GM19395 (cell line): ENCODE measurements at regions not wholly inside any gene's neighbourhood (a gene's known extent, or its start where the extent isn't known, plus 50 kb on each side); places are given as distances from the start of the nearest gene placed in this dataset.
"Not testable (repeated sequence)": the region's sequence is repeated elsewhere in the genome, so short reads cannot be mapped to it uniquely, and the experiment has no call there.

Experiments
- ATAC-seq: cut with Tn5 transposase; IDR thresholded peaks from one replicate; pipeline ENCODE4 v1.9.1; 2021; ENCODE audit warnings: mild to moderate bottlenecking, moderate library complexity; ENCODE audit not compliant: unreplicated experiment

- no peak for ATAC-seq
Observed at GRCh38 chr12:115303723-115304309, 619.8 kb upstream of the TBX3 start.

- no peak for ATAC-seq
Observed at GRCh38 chr12:115297445-115297844, 613.5 kb upstream of the TBX3 start.

- ATAC-seq, result no peak
Observed at GRCh38 chr12:115296613-115297198, 612.7 kb upstream of the TBX3 start.

DNA sequence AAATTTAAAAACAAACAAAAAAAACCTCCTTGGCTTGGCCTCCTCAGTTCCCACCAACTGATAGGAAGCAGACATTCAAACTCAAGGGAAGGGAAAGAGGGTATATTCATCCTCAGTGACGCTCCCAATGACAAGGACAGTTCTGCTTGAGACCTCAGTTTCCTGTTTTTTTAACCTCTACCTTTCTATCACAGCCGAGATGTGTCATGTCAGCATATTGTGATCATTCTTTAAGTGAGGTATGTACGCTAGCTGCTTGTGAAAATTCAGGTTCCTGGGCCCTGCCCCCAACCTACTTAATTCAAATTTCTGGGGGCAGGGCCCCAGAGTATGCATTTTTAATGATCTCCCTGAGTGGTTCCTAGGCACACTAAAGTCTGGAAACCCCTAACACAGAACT lies 611.9 kb upstream of the TBX3 start:
- ATAC-seq, result no peak

- ATAC-seq, result no peak
Observed at GRCh38 chr12:115294453-115295133, 610.6 kb upstream of the TBX3 start.

DNA sequence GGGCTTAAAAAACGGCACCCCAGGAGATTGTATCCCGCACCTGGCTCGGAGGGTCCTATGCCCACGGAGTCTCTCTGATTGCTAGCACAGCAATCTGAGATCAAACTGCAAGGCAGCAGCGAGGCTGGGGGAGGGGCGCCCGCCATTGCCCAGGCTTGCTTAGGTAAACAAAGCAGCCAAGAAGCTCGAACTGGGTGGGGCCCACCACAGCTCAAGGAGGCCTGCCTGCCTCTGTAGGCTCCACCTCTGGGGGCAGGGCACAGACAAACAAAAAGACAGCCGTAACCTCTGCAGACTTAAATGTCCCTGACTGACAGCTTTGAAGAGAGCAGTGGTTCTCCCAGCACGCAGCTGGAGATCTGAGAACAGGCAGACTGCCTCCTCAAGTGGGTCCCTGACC lies 601.5 kb upstream of the TBX3 start:
- ATAC-seq, result not testable (repeated sequence)

- ATAC-seq, result no peak
Observed at GRCh38 chr12:115273456-115273855, 589.5 kb upstream of the TBX3 start.

DNA sequence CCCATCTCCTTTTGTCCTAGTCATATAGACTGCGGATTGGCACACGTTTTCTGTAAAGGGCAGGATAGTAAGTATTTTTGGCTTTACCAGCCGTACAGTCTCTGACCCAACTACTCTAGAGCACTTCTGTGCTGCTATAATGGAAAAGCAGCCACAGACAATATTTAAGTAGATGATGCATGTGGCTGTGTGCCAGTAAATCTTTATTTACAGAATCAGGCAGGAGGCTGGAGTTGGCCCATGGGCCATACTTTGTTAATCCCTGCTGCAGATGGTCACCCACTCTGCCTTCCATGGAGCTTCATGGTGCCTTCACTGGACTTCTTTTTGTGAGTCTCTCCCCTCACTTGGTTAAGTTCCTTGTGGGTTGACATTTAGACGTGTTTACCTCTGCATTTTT lies 584.5 kb upstream of the TBX3 start:
- no peak for ATAC-seq

DNA sequence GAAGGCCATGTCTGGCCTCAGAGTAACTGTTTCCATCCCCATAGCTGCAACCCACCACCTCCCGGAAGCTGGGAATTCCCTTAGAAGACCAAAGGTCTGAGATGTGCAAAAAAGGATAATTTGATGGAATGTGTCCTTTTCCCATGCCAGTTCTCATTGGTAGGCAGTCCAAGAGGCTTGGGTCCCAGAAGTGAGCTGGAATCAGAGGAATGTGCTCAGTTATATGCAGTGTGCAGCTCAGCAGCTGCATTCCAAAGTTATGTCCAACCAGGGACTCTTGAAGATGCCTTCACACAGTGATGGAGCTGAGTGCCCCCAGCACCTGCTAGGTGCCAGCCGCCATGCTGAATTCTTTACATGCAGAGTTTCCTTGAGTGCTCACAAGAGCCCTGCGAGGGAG lies 583.9 kb upstream of the TBX3 start:
- ATAC-seq, result no peak

DNA sequence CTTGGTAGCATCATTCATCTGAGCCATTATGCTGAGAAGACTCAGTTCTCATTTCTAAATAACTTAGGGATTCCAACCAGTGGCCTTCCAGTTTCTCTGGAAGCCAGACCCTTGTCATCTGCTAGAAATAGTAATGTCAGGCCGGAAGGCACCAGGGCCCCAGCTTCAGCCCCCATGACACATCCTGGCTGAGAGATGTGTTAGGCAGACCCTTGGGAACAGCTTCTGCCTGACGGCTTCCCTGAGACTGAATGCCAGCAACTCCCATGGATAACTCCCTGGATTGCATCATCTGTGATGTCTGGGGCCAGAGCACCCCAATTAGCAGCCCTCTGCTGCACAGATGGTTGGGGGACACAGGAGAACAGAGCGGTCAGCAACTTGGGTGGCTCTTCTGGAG lies 583.5 kb upstream of the TBX3 start:
- no peak for ATAC-seq

GRCh38 chr12:115264605-115265004 lies 580.6 kb upstream of the TBX3 start:
- ATAC-seq, result no peak

DNA sequence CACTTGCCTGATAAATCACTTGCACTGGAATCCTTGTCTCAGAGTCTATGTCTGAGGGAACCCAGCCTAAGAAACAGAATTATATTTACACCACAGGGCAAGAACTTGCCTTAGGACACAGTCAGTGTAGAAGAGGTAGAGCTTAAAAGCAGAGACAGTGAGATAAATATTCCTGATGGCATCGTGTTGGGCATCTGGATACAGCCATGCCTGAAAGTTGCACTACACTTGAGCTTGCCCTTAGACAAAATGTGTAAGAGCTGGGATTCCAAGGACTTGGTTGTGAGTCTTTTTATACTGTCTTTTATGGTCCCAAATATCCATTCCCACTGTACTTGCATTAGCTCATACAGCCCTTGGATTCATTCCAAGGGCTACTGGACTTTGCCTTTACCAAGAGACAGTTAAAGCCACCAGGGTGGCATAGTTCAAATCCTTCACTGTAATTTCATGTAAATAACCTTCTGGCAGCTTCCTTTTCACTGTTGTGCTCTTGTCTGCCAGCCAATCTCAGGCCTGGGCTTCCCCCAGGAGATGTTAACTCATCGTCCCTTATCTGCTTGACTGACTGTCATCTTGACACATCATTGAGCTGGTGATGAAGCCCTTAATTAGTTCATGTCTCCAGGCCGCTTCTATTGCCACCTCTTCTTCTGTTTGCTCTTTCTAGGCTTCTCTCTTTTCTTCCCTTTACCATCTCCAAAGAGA lies 577.9 kb upstream of the TBX3 start:
- no peak for ATAC-seq

DNA sequence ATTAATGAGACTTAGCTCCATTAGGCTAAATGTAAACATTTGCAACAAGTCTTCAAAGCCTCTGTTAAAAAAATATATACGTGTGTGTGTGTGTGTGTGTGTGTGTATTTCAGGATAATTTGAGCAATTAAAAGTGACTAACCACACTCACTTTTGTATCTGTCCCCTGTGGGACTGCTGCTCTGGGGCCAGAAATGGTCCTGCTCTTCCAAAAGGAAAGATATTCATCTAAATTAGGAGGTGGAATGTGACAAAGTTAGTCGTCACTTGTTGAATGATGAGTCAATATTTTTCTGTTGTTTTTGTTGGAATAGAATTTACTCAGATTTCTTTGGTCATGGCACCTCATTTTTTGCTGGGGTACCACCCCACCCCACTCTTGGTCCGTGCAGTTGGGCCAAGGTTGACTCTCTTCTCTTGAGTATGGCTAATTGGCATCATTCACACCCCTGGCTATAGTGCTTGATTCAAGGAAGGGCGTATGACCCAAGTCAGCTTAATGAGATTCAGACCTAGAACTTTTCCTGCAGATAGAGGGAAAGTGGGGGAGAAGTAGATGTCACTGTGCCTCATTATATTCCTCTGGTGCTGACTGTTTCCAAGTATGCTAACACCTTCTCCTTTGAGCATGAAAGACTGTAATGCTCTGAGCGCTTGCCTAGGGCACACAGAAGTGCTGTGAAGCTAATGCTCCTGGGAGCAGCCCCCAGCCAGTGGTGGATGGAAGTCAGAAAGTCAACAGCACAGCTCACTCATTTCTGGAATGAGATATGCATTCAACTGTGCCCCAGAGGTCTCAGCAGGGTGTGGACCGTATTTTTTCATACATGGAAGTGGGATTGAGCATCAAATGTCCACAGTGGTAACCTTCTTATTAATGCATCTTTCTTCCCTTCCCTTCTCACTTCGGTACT lies 577.0 kb upstream of the TBX3 start:
- no peak for ATAC-seq

DNA sequence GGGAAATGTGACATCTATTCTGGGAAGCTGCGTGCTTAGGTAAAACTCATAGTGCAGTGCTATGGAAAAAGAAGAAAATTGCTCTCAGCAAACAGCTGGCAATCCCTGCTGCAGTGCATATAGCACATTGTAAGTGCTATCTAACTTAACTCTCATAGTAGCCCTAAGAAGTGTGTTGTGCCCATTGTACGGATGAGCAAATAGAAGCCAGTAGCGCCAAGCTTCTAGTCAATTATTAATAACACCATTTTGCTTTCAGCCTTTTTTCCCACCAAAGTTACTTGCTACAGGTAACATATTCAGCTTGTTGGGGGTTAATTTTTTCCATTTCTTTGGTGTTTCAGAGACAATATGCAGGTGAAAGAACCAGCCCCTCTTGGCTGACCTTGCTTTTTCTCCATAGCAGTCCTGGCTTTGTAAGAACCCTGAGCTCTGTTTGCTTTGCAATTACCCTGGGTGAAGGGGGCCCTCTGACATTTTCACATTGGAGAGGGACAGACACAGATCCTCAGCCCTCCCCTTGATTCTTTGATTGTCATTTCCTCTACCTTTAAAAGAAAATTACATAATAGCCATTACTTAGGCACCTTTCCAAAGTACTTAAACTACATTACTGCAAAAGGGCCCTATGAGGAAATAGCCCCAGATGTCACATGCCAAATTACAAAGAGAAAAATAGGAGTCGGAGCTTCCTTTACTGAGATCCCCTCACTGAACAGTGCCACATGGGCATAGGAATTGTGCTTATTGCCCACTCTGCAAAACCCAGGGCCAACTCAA lies 576.2 kb upstream of the TBX3 start:
- no peak for ATAC-seq

- no peak for ATAC-seq
Observed at GRCh38 chr12:115257791-115258190, 573.8 kb upstream of the TBX3 start.

DNA sequence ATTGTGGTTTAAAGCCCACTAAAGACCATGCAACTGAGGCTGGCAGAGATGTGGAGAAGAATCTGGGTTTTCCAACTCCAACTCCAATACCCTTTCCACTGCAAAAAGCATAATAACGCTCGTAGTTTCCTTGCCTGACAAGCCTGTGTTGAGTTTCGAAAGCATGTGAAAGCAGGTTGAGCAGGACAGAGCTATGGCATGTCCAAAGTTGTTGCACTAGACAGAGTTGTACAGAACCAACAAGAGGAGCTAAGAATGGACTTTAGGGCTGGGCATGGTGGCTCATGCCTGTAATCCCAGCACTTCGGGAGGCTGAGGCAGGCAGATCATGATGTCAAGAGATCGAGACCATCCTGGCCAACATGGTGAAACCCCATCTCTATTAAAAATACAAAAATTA lies 572.0 kb upstream of the TBX3 start:
- no peak for ATAC-seq

DNA sequence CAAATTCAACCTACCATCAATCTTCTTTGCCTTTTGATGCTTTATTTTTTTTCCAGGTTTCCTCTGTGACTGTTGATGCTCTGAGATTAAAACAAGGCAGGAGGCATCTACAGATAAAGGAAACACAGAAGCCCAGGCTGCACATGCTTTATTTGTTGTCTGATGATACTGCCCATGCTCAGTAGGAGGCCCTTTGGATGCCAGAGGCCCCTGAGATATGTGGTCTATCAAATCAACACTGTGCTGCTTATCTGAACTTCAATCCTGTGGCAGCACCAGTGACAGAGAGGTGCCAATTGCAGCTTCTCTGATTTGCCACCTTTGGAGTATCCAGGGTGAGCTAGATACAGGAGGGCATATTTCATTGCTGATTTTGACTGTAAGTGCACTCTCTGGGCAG lies 571.3 kb upstream of the TBX3 start:
- ATAC-seq, result no peak

GRCh38 chr12:115253049-115253448 lies 569.1 kb upstream of the TBX3 start:
- no peak for ATAC-seq

GRCh38 chr12:115251727-115252126 lies 567.8 kb upstream of the TBX3 start:
- no peak for ATAC-seq

GRCh38 chr12:115249671-115250278 lies 565.8 kb upstream of the TBX3 start:
- no peak for ATAC-seq
